MM.1S (cell line): ENCODE measurements at regions not wholly inside any gene's neighbourhood (a gene's known extent, or its start where the extent isn't known, plus 50 kb on each side); places are given as distances from the start of the nearest gene placed in this dataset.

Experiments
- DNase-seq: peaks from one replicate; pipeline ENCODE4 v3.0.0-alpha.2; 2015
- H2AFZ ChIP-seq: fragments of 300-600 bp; sonication (generic); 2 replicates; pipeline ENCODE4 v1.6.0; 2016; ENCODE audit warnings: antibody characterized with exemption, low read length
- H3F3A ChIP-seq: fragments of 300-600 bp; sonication (generic); 2 replicates; pipeline ENCODE4 v1.6.1; 2016; ENCODE audit warnings: mild to moderate bottlenecking, antibody characterized with exemption, low read length, moderate library complexity, mixed read lengths; ENCODE audit not compliant: insufficient read depth
- H3K27ac ChIP-seq: fragments of 300-600 bp; sonication (generic); 2 replicates; pipeline ENCODE4 v1.5.1; 2016; ENCODE audit warnings: mild to moderate bottlenecking, low read length
- H3K27me3 ChIP-seq: fragments of 300-600 bp; sonication (generic); replicated peaks from 2 replicates; pipeline ENCODE4 v1.6.0; 2016; ENCODE audit warnings: low read length; ENCODE audit not compliant: insufficient read depth
- H3K36me3 ChIP-seq: fragments of 300-600 bp; sonication (generic); replicated peaks from 2 replicates; pipeline ENCODE4 v1.6.1; 2016; ENCODE audit warnings: mild to moderate bottlenecking, low read length, mixed read lengths; ENCODE audit not compliant: insufficient read depth
- H3K4me1 ChIP-seq: fragments of 300-600 bp; sonication (generic); 2 replicates; pipeline ENCODE4 v1.6.1; 2016; ENCODE audit warnings: low read length, mixed read lengths
- H3K4me2 ChIP-seq: fragments of 300-600 bp; sonication (generic); 2 replicates; pipeline ENCODE4 v1.6.0; 2016; ENCODE audit warnings: low read depth, low read length
- H3K4me3 ChIP-seq: fragments of 300-600 bp; sonication (generic); 2 replicates; pipeline ENCODE4 v1.5.1; 2016; ENCODE audit warnings: low read length, mixed read lengths
- H3K79me2 ChIP-seq: fragments of 300-600 bp; sonication (generic); 2 replicates; pipeline ENCODE4 v1.6.1; 2016; ENCODE audit warnings: mixed run types, low read length, mixed read lengths
- H3K9ac ChIP-seq: fragments of 300-600 bp; sonication (generic); 2 replicates; pipeline ENCODE4 v1.6.1; 2016; ENCODE audit warnings: low read length, mixed read lengths
- H3K9me2 ChIP-seq: fragments of 300-600 bp; sonication (generic); replicated peaks from 2 replicates; pipeline ENCODE4 v1.6.1; 2016; ENCODE audit warnings: mild to moderate bottlenecking, low read length, mixed read lengths; ENCODE audit not compliant: insufficient read depth
- H3K9me3 ChIP-seq: fragments of 300-600 bp; sonication (generic); replicated peaks from 2 replicates; pipeline ENCODE4 v1.6.1; 2016; ENCODE audit warnings: mild to moderate bottlenecking, low read length, mixed read lengths; ENCODE audit not compliant: insufficient read depth
- H4K20me1 ChIP-seq: fragments of 300-600 bp; sonication (generic); 2 replicates; pipeline ENCODE4 v1.6.1; 2016; ENCODE audit warnings: mild to moderate bottlenecking, low read length, moderate library complexity, mixed read lengths; ENCODE audit not compliant: insufficient read depth
- EZH2 ChIP-seq: fragments of 300-600 bp; sonication (generic); optimal IDR thresholded peaks from 2 replicates; pipeline ENCODE3; 2017; ENCODE audit warnings: low read depth, mild to moderate bottlenecking, antibody characterized with exemption, low read length, mixed read lengths
- EZH2phosphoT487 ChIP-seq: fragments of 300-600 bp; sonication (generic); IDR thresholded peaks from 2 replicates; pipeline ENCODE4 v1.6.1; 2018; ENCODE audit warnings: antibody characterized with exemption, low read length
- TF ChIP-seq, protein P1 (sequence below): fragments of 300-600 bp; sonication (generic); IDR thresholded peaks from 2 replicates; pipeline ENCODE4 v1.5.1; 2016; ENCODE audit warnings: antibody characterized with exemption, low read length, mixed read lengths

DNA sequence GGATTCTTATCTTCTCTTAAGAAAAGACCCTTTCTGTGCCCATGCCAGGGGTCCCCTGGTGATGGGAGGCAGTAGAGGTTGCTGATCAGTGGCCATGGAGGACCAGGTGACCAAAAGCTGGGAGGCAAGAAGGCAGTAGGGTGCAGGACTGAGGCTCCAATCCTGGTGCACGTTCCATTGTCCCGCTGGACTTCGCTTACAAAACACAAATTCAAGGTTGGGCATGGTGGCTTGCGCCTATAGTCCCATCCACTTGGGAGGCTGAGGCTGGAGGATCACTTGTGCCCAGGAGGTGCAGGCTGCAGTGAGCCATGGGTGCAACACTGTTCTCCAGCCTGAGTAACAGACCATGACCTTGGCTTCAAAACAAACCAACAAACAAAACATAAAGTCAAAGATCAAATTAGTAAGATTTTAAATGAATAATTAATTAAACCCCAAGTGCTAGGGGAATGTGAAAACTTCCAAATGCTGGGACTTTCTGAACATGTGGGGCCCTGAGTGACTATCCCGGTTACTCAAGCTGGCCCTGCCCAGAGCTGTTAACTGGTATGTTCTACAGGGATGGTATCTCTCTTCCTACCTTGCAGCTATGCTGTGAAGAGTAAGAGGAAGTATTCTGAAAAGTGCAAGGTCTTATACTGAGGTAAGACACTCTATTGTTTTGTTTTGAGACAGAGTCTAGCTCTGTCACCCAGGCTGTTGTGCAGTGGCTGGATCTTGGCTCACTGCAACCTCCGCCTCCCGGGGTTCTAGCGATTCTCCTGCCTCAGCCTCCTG is 97.6 kb downstream of the LYZL2 start:
- Histone ChIP-seq H3K9ac (no peak overlapping the region), H3K27me3 (no peaks in the 10 kb centered on the region), H3K4me2 (no peak overlapping the region), H3K4me1 (peaks cover 8% of the 10 kb centered on the region; the same call in 1 of the 2 replicates), H2AFZ (no peak overlapping the region), H3K4me3 (no peak overlapping the region), H4K20me1 (no peaks in the 10 kb centered on the region), H3F3A (peaks cover 9% of the 10 kb centered on the region; the same call in 1 of the 2 replicates), H3K27ac (no peak overlapping the region), H3K9me3 (no peaks in the 10 kb centered on the region), H3K9me2 (no peaks in the 10 kb centered on the region), H3K79me2 (no peaks in the 10 kb centered on the region), H3K36me3 (no peaks in the 10 kb centered on the region)
- DNase-seq, result no peak
- TF ChIP-seq EZH2 (no peak), EZH2phosphoT487 (no peak)
- TF ChIP-seq, protein P1, sequence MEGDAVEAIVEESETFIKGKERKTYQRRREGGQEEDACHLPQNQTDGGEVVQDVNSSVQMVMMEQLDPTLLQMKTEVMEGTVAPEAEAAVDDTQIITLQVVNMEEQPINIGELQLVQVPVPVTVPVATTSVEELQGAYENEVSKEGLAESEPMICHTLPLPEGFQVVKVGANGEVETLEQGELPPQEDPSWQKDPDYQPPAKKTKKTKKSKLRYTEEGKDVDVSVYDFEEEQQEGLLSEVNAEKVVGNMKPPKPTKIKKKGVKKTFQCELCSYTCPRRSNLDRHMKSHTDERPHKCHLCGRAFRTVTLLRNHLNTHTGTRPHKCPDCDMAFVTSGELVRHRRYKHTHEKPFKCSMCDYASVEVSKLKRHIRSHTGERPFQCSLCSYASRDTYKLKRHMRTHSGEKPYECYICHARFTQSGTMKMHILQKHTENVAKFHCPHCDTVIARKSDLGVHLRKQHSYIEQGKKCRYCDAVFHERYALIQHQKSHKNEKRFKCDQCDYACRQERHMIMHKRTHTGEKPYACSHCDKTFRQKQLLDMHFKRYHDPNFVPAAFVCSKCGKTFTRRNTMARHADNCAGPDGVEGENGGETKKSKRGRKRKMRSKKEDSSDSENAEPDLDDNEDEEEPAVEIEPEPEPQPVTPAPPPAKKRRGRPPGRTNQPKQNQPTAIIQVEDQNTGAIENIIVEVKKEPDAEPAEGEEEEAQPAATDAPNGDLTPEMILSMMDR, result no peak

GRCh38 chr10:30529373-30529998 is 95.5 kb downstream of the MAP3K8 start:
- peak; percentile 87 for DNase-seq
- Histone ChIP-seq H3K4me3 (peak overlapping the region; percentile 57), H3F3A (peaks cover 9% of the 10 kb centered on the region; the same call in 1 of the 2 replicates), H3K9ac (peak overlapping the region; percentile 82), H4K20me1 (no peaks in the 10 kb centered on the region), H3K79me2 (no peaks in the 10 kb centered on the region), H3K27ac (peak overlapping the region; percentile 93), H3K27me3 (no peaks in the 10 kb centered on the region), H3K9me3 (no peaks in the 10 kb centered on the region), H3K9me2 (no peaks in the 10 kb centered on the region), H3K4me1 (no peaks in the 10 kb centered on the region), H3K4me2 (peak overlapping the region; percentile 66), H2AFZ (peak overlapping the region; percentile 69), H3K36me3 (no peaks in the 10 kb centered on the region)
- TF ChIP-seq EZH2phosphoT487 (no peak), EZH2 (no peak)
- TF ChIP-seq, protein P1, result no peak

DNA sequence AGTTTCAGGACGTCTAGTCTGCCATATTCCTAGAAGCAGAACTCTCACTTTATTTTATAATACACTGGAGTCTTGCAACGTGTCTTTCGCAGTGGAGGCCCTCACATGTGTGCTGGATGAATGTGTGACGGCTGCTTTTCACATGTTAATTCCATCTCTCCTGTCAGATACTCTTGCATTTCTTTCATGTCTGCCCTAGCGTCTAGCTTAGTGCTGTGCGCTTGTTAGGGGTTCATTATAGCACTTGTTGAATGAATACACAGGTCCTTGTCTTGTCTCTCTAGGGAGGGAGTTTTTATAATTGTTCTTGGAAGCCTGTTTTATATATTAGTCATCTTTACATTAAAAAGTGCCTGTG is 94.4 kb downstream of the MAP3K8 start:
- H3K4me3 ChIP-seq, result no peak overlapping the region
- H3K27ac ChIP-seq, result no peak overlapping the region
- no peaks in the 10 kb centered on the region for H3K27me3 ChIP-seq
- no peak overlapping the region for H2AFZ ChIP-seq
- H3K36me3 ChIP-seq, result no peaks in the 10 kb centered on the region
- no peaks in the 10 kb centered on the region for H3K9me3 ChIP-seq
- no peak for DNase-seq
- TF ChIP-seq EZH2phosphoT487, result no peak
- peaks cover 9% of the 10 kb centered on the region; the same call in 1 of the 2 replicates for H3F3A ChIP-seq
- no peak overlapping the region for H3K4me2 ChIP-seq
- H4K20me1 ChIP-seq, result no peaks in the 10 kb centered on the region
- no peaks in the 10 kb centered on the region for H3K9me2 ChIP-seq
- H3K79me2 ChIP-seq, result no peaks in the 10 kb centered on the region
- H3K9ac ChIP-seq, result no peak overlapping the region
- H3K4me1 ChIP-seq, result no peaks in the 10 kb centered on the region
